Activated B cell treated with CpG ODN at 0.5 μM for 24 hours (primary cell): ENCODE measurements at regions not wholly inside any gene's neighbourhood (a gene's known extent, or its start where the extent isn't known, plus 50 kb on each side); places are given as distances from the start of the nearest gene placed in this dataset.

Experiments used
- ATAC-seq: fragments of 200-7000 bp; cut with Tn5 transposase; one replicate; pipeline ENCODE4 v1.10.0; 2021; ENCODE audit warnings: low read depth, mild to moderate bottlenecking, moderate library complexity
- CTCF ChIA-PET: fragments of 350-600 bp; sonication (Branson Sonifier 250); formaldehyde crosslinking; loops from one replicate; lab custom pipeline; 2021; ENCODE audit warnings: antibody characterized with exemption; lab: Charles Lee
- POLR2A ChIA-PET: fragments of 350-600 bp; sonication (Branson Sonifier 250); formaldehyde crosslinking; loops from one replicate; lab custom pipeline; 2021; ENCODE audit warnings: antibody characterized with exemption; lab: Charles Lee
- DNase-seq: peaks from one replicate; pipeline ENCODE4 v3.0.0; 2022
- H3K27ac Mint-ChIP-seq: one replicate; pipeline ENCODE4 v1.8.0; 2020; ENCODE audit warnings: mixed read lengths
- H3K27me3 Mint-ChIP-seq: one replicate; pipeline ENCODE4 v1.8.0; 2021; ENCODE audit warnings: mixed read lengths
- H3K36me3 Mint-ChIP-seq: one replicate; pipeline ENCODE4 v1.8.0; 2021; ENCODE audit warnings: low read depth, mixed read lengths
- H3K4me1 Mint-ChIP-seq: one replicate; pipeline ENCODE4 v1.8.0; 2021; ENCODE audit warnings: mixed read lengths
- H3K4me3 Mint-ChIP-seq: one replicate; pipeline ENCODE4 v1.8.0; 2020; ENCODE audit warnings: mild to moderate bottlenecking, mixed read lengths
- H3K9me3 Mint-ChIP-seq: one replicate; pipeline ENCODE4 v1.8.0; 2020; ENCODE audit warnings: mixed read lengths
- intact Hi-C: fragments of 100-400 bp; cut with micrococcal nuclease; formaldehyde crosslinking; loops from one replicate; pipeline ENCODE4 v1.15.1; 2024
- TF ChIP-seq, protein P1 (sequence below): fragments of 200-600 bp; IDR thresholded peaks from one replicate; pipeline ENCODE4 v1.8.0; 2022; ENCODE audit warnings: antibody characterized with exemption, mild to moderate bottlenecking

DNA sequence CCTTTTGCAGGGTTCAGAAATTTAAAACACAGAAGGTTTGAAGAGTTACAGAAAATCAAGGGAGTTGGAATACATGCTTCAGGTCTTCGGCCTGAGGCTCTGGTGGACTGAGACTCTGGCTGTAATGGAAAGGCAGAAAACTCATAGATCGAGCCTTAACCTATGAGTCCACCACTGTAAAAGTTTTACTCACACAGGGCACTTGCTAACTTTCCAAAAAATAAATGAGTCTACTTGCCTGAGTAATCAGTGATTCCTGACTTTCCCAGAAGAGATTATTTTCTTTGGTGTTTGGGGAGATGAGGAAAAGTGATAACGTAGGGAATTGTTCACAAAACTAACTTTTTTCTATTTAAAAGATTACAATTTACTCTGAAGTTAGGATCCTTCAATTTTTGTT, 108.0 kb downstream of the MBL2 start:
- intact Hi-C loops = no loop called here
- H3K36me3 Mint-ChIP-seq = no peaks in the 10 kb centered on the region
- ChIA-PET POLR2A (no interaction called here), CTCF (no interaction called here)
- H3K9me3 Mint-ChIP-seq = peaks cover 11% of the 10 kb centered on the region
- ATAC-seq (no peak), DNase-seq (no peak)
- H3K4me3 Mint-ChIP-seq = no peak overlapping the region
- H3K4me1 Mint-ChIP-seq = no peaks in the 10 kb centered on the region
- H3K27ac Mint-ChIP-seq = no peak overlapping the region
- TF ChIP-seq, protein P1, sequence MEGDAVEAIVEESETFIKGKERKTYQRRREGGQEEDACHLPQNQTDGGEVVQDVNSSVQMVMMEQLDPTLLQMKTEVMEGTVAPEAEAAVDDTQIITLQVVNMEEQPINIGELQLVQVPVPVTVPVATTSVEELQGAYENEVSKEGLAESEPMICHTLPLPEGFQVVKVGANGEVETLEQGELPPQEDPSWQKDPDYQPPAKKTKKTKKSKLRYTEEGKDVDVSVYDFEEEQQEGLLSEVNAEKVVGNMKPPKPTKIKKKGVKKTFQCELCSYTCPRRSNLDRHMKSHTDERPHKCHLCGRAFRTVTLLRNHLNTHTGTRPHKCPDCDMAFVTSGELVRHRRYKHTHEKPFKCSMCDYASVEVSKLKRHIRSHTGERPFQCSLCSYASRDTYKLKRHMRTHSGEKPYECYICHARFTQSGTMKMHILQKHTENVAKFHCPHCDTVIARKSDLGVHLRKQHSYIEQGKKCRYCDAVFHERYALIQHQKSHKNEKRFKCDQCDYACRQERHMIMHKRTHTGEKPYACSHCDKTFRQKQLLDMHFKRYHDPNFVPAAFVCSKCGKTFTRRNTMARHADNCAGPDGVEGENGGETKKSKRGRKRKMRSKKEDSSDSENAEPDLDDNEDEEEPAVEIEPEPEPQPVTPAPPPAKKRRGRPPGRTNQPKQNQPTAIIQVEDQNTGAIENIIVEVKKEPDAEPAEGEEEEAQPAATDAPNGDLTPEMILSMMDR = no peak
- no peaks in the 10 kb centered on the region for H3K27me3 Mint-ChIP-seq

DNA sequence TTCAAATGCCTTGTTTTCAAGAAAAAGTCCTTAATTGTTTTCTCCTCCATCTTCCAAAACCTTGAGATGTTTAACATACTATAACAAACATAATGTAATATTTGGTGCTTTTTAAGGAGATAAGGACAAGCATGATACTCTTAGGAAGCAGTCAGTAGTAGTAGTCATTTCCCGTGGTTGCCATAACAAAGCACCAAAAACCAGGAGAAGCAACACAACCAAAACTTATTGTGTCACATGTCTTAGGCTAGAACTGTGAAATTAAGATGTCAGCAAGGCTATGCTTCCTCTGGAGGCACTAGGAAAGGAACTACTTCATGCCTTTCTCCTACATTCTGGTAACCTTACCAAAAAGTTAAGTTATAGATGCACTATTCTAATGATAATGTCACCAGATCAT, 106.8 kb downstream of the MBL2 start:
- intact Hi-C loops = no loop called here
- Mint-ChIP-seq H3K9me3 (peaks cover 11% of the 10 kb centered on the region), H3K4me3 (no peak overlapping the region), H3K36me3 (no peaks in the 10 kb centered on the region), H3K4me1 (no peaks in the 10 kb centered on the region), H3K27ac (no peak overlapping the region), H3K27me3 (no peaks in the 10 kb centered on the region)
- no peak for ATAC-seq
- DNase-seq = no peak
- TF ChIP-seq, protein P1 = no peak
- CTCF ChIA-PET = no interaction called here
- POLR2A ChIA-PET = no interaction called here

DNA sequence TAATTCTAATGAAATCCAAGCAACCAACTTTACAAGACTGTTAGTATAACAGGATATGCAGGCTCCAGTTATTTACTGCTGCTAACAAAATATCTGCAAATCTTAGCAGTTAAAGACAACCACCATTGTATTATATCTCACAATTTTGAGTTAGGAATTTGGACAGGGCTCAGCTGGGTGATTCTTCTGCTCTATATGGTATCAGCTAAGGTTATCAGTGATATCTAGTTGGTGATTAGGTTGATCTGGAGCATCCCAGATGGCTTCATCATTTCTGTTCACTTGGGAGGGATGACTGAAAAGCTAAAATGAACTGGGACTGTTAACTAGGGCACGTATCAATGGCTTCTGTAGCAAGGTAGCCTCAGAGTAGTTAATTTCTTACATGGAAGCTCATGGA, 105.7 kb downstream of the MBL2 start:
- Mint-ChIP-seq H3K27ac (no peak overlapping the region), H3K4me3 (no peak overlapping the region), H3K4me1 (no peaks in the 10 kb centered on the region), H3K9me3 (peaks cover 11% of the 10 kb centered on the region), H3K27me3 (no peaks in the 10 kb centered on the region), H3K36me3 (no peaks in the 10 kb centered on the region)
- ChIA-PET POLR2A (no interaction called here), CTCF (no interaction called here)
- TF ChIP-seq, protein P1 = no peak
- no peak for DNase-seq
- intact Hi-C loops = no loop called here
- no peak for ATAC-seq

DNA sequence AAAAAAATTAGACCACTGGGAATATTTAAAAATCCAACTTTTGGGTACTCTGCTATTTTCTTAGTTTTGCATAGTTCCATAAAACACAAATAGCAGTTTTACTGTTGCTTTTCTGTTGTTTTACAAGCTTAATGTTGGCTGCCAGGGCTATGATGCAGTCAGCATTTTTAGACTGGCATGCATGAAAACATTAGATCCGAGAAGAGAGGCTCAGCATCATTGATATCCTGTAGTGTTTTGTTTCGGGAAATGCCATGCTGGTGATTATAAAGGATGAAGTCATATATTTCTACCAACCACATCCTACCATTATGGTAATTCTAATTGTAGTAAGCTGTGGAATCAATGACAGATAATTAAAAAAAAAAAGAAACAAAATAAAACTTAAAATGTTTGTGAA, 104.6 kb downstream of the MBL2 start:
- DNase-seq (no peak), ATAC-seq (no peak)
- CTCF ChIA-PET = no interaction called here
- Mint-ChIP-seq H3K27me3 (no peaks in the 10 kb centered on the region), H3K4me1 (no peaks in the 10 kb centered on the region), H3K4me3 (no peak overlapping the region), H3K27ac (no peak overlapping the region), H3K36me3 (no peaks in the 10 kb centered on the region), H3K9me3 (peaks cover 11% of the 10 kb centered on the region)
- intact Hi-C loops = no loop called here
- POLR2A ChIA-PET = no interaction called here
- TF ChIP-seq, protein P1 = no peak

DNA sequence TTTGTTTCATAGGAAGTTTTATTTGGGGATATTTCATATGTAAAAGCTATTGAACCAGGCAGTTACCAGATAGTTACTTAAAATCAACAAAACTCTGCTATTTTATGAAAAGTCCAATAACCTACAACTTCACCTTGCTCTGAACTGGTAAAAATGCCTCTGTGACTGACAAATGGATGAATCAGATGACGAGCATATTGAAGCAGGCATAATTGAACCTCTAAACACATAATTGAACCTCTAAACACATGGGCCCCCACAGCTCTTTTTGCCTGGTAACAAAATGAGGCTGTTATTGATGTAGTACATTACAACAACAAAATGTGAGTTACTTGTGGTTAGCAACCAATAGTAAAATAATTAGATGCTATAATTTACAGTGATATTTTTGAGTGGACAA, 99.7 kb downstream of the MBL2 start:
- POLR2A ChIA-PET = no interaction called here

More for the DNA sequence above, 99.7 kb downstream of the MBL2 start:
- no peaks in the 10 kb centered on the region for H3K4me1 Mint-ChIP-seq
- H3K27ac Mint-ChIP-seq = no peak overlapping the region
- no peak overlapping the region for H3K4me3 Mint-ChIP-seq
- intact Hi-C loops = no loop called here
- CTCF ChIA-PET = no interaction called here
- ATAC-seq (no peak), DNase-seq (no peak)
- no peaks in the 10 kb centered on the region for H3K9me3 Mint-ChIP-seq
- no peaks in the 10 kb centered on the region for H3K27me3 Mint-ChIP-seq
- TF ChIP-seq, protein P1 = no peak
- no peaks in the 10 kb centered on the region for H3K36me3 Mint-ChIP-seq
